Heart right ventricle (tissue), 16 donors: ENCODE measurements at regions not wholly inside any gene's neighbourhood (a gene's known extent, or its start where the extent isn't known, plus 50 kb on each side); places are given as distances from the start of the nearest gene placed in this dataset.
A peak's percentile ranks its signal among the peaks of the same experiment; 100 is the strongest.

Source experiments
- ATAC-seq, 8 donors: fragments of 200-7000 bp; cut with Tn5 transposase; one replicate each; pipeline ENCODE4 v1.9.1; 2020; ENCODE audit warnings: mild to moderate bottlenecking in 8 of 8, moderate library complexity in 8 of 8, moderate number of reproducible peaks in 1 of 8
- DNase-seq, 2 donors: peaks; one replicate each; pipeline ENCODE4 v3.0.0-alpha.2; 2020
- H3K27ac ChIP-seq, 10 donors: fragments of 200-600 bp; sonication (generic) in 2 of 10; one replicate each; pipeline versions ENCODE4 v1.5.0 to v1.8.0; 2020 to 2022; ENCODE audit warnings: mild to moderate bottlenecking in 3 of 10
- H3K27me3 ChIP-seq, 7 donors: fragments of 200-600 bp; one replicate each; pipeline ENCODE4 v1.8.0; 2021 to 2022; ENCODE audit warnings: mild to moderate bottlenecking in 2 of 7
- H3K36me3 ChIP-seq, 9 donors: fragments of 200-600 bp; sonication (generic) in 1 of 9; one replicate each; pipeline versions ENCODE4 v1.5.0 to v1.8.0; 2020 to 2022; ENCODE audit warnings: mild to moderate bottlenecking in 2 of 9
- H3K4me1 ChIP-seq, 9 donors: fragments of 200-600 bp; sonication (generic) in 1 of 9; one replicate each; pipeline versions ENCODE4 v1.5.0 to v1.8.0; 2020 to 2022; ENCODE audit warnings: mild to moderate bottlenecking in 4 of 9
- H3K4me3 ChIP-seq, 10 donors: fragments of 200-600 bp; sonication (generic) in 2 of 10; one replicate each; pipeline versions ENCODE4 v1.5.0 to v1.8.0; 2020 to 2022; ENCODE audit warnings: mild to moderate bottlenecking in 7 of 10, moderate library complexity in 2 of 10
- H3K9me3 ChIP-seq, 11 donors: fragments of 200-600 bp in 10 of 11; sonication (generic) in 2 of 11; one replicate each; pipeline versions ENCODE4 v1.5.0 to v1.8.0; 2013 to 2022; ENCODE audit warnings: mild to moderate bottlenecking in 2 of 11, control low read depth in 1 of 11, moderate library complexity in 1 of 11
- WGBS, 2 donors: extraction: QIAGEN DNeasy Blood & Tissue Kit; methylation state at CpG; one replicate each; pipeline ENCODE4 v1.1.7; 2013; ENCODE audit warnings: inconsistent platforms in 1 of 2; 5-methylcytosine and 5-hydroxymethylcytosine counted together
- intact Hi-C, 10 donors: fragments of 100-400 bp; cut with DNase I; formaldehyde crosslinking; loops; one replicate each; pipeline versions ENCODE4 v1.11.1 to v1.14.2; 2022
- TF ChIP-seq, protein P1 (sequence below), 9 donors: fragments of 200-600 bp; sonication (generic) in 2 of 9; IDR thresholded peaks; one replicate each; pipeline versions ENCODE4 v1.5.0 to v1.8.0; 2021 to 2022; ENCODE audit warnings: antibody characterized with exemption in 9 of 9, mild to moderate bottlenecking in 5 of 9, moderate library complexity in 1 of 9
- donor health status: Arrhythmogenic right ventricular cardiomyopathy.
- donor health status: ischemic (EF 13 %, LVEDD 7.1; RV severe dilation, severe dysfunction).
- donor health status: healthy with polysubstance abuse.
- donor health status: DM: no; HTN: yes; CAD: no.
- donor health status: DM: no; HTN: no; CAD: no.
- donor health status: ischemic (EF 25% LVEDD 6.9; RV normal size, moderate dysfunction).
- donor health status: ischemic (EF 25% LVEDD 5.7; RV mildly dilated, moderate dysfunction).
- donor health status: healthy.
- donor health status: DM: yes; HTN: yes; CAD: no.
- donor health status: Ischemic cardiomyopathy.
- donor health status: ischemic (EF 35%, LVEDD 5.7; RV mildly dilated, moderate dysfunction).
- donor health status: nonischemic (EF 11% LVEDD 7.7; RV severe dilation, severe dysfunction).
- donor health status: DM: yes; HTN: yes; CAD: no.
- donor health status: PGD.
- donor health status: ischemic (EF 29% LVEDD 5.4; RV normal size, mild dysfunction).
- donor health status: nonischemic (EF 23%, LVEDD 6.1; RV moderate dilation, normal function).

DNA sequence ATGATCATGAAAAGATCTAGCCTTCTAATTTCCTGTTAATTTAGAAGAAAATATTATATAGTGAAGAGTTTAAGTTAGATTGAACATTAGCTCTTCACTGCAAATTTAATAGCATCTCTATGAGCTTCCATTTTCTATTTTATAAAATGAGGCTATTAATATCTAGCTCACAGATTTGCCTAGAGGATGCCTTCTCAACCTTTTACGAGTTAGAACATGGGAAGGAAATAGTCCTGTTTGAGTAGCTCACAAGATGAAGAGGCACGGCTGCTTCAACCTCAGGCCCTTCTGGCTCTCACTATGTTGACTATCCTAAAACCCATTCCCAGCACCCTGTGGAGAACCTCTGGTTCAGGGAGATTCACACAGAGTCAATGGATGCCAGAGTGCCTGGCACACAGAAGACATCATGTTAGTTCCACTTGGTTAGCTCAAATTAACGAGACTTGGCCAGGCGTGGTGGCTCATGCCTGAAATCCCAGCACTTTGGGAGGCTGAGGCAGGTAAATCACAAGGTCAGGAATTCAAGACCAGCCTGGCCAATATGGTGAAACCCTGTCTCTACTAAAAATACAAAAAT, 97.9 kb upstream of the GUCY1A1 start:
- no peak overlapping the region for H3K4me3 ChIP-seq
- intact Hi-C loops: no loop called here
- H3K27me3 ChIP-seq: no peaks in the 10 kb centered on the region
- TF ChIP-seq, protein P1, sequence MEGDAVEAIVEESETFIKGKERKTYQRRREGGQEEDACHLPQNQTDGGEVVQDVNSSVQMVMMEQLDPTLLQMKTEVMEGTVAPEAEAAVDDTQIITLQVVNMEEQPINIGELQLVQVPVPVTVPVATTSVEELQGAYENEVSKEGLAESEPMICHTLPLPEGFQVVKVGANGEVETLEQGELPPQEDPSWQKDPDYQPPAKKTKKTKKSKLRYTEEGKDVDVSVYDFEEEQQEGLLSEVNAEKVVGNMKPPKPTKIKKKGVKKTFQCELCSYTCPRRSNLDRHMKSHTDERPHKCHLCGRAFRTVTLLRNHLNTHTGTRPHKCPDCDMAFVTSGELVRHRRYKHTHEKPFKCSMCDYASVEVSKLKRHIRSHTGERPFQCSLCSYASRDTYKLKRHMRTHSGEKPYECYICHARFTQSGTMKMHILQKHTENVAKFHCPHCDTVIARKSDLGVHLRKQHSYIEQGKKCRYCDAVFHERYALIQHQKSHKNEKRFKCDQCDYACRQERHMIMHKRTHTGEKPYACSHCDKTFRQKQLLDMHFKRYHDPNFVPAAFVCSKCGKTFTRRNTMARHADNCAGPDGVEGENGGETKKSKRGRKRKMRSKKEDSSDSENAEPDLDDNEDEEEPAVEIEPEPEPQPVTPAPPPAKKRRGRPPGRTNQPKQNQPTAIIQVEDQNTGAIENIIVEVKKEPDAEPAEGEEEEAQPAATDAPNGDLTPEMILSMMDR (IDR thresholded peaks at IDR 0.05): no peak
- H3K36me3 ChIP-seq: no peaks in the 10 kb centered on the region
- peaks cover 0 to 6% (median 0%) of the 10 kb centered on the region in 11 donors for H3K9me3 ChIP-seq
- DNase-seq: no peak
- ATAC-seq: no peak
- H3K27ac ChIP-seq: no peak overlapping the region
- 91 to 96% methylated on average over 4 of the region's 4 CpGs for WGBS, 2 donors
- H3K4me1 ChIP-seq: peaks cover 0 to 22% (median 10%) of the 10 kb centered on the region in 9 donors

DNA sequence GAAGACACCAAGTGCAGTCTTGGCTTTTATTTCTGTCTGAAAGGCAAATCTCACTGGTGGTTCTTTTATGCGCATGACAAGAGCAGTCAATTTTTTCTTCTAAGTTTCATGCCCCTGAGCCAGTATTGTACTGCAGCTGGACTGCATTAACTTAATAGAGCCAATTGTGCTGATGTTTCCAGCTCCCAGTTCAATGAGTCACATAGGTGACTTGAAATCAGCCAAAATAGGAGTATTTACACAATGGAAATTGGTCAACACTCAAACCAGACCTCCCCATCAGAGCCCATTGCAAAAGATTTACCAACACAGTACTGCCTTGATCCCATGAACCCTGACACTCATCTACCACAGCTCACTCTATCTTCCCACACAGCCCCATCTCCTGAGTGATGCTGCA, 100.3 kb upstream of the GUCY1A1 start:
- Histone ChIP-seq H3K4me1 (peaks cover 0 to 11% (median 4%) of the 10 kb centered on the region in 9 donors), H3K27ac (no peak overlapping the region), H3K36me3 (no peaks in the 10 kb centered on the region), H3K4me3 (no peak overlapping the region), H3K9me3 (no peaks in the 10 kb centered on the region), H3K27me3 (no peaks in the 10 kb centered on the region)
- 78 to 93% methylated on average over 1 of the region's 1 CpG for WGBS, 2 donors
- DNase-seq: no peak
- peak in 1 of 8 donors; percentile 15 for ATAC-seq
- intact Hi-C loops: no loop called here
- TF ChIP-seq, protein P1 (IDR thresholded peaks at IDR 0.05): no peak

DNA sequence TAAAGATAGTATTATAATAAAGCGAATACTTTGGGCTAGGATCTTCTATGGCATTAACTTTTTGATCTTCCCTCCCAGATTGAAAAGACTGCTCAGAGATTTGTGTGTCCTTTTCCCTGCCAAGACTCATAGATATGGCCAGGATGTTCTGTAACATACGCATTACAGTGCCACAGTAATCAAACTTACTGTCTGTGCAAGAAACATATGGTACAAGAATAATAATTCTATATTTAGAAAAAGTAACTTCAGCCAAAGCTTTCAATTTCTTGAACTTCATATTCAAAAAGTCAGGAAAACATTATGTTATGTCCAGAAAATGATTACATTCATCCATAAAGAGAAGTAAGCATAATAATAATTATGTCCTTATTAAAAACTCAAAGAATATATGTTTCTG, 100.9 kb upstream of the GUCY1A1 start:
- WGBS, 2 donors: 73 to 75% methylated on average over 2 of the region's 2 CpGs

GRCh38 chr4:155565330-155565729, 101.3 kb upstream of the GUCY1A1 start:
- no peak for DNase-seq
- 49% methylated on average over 1 of the region's 1 CpG for whole genome bisulfite sequencing, 2 donors

More for the DNA sequence above, 100.9 kb upstream of the GUCY1A1 start:
- H3K9me3 ChIP-seq: no peaks in the 10 kb centered on the region
- no peak for DNase-seq
- no peak overlapping the region for H3K27ac ChIP-seq
- no peaks in the 10 kb centered on the region for H3K27me3 ChIP-seq
- TF ChIP-seq, protein P1 (IDR thresholded peaks at IDR 0.05): no peak
- intact Hi-C loops: no loop called here
- no peaks in the 10 kb centered on the region for H3K36me3 ChIP-seq
- ATAC-seq: no peak
- H3K4me1 ChIP-seq: peaks cover 0 to 5% (median 0%) of the 10 kb centered on the region in 9 donors
- H3K4me3 ChIP-seq: no peak overlapping the region

More at GRCh38 chr4:155565330-155565729, 101.3 kb upstream of the GUCY1A1 start:
- H3K27me3 ChIP-seq: no peaks in the 10 kb centered on the region
- TF ChIP-seq, protein P1 (IDR thresholded peaks at IDR 0.05): no peak
- ATAC-seq: no peak
- intact Hi-C loops: no loop called here
- no peak overlapping the region for H3K4me3 ChIP-seq
- H3K27ac ChIP-seq: no peak overlapping the region
- H3K4me1 ChIP-seq: peaks cover 0 to under 1% (median 0%) of the 10 kb centered on the region in 9 donors
- H3K9me3 ChIP-seq: no peaks in the 10 kb centered on the region
- H3K36me3 ChIP-seq: no peaks in the 10 kb centered on the region
